ENCODE measurements at regions not wholly inside any gene's neighbourhood (a gene's known extent, or its start where the extent isn't known, plus 50 kb on each side); places are given as distances from the start of the nearest gene placed in this dataset.

DNA sequence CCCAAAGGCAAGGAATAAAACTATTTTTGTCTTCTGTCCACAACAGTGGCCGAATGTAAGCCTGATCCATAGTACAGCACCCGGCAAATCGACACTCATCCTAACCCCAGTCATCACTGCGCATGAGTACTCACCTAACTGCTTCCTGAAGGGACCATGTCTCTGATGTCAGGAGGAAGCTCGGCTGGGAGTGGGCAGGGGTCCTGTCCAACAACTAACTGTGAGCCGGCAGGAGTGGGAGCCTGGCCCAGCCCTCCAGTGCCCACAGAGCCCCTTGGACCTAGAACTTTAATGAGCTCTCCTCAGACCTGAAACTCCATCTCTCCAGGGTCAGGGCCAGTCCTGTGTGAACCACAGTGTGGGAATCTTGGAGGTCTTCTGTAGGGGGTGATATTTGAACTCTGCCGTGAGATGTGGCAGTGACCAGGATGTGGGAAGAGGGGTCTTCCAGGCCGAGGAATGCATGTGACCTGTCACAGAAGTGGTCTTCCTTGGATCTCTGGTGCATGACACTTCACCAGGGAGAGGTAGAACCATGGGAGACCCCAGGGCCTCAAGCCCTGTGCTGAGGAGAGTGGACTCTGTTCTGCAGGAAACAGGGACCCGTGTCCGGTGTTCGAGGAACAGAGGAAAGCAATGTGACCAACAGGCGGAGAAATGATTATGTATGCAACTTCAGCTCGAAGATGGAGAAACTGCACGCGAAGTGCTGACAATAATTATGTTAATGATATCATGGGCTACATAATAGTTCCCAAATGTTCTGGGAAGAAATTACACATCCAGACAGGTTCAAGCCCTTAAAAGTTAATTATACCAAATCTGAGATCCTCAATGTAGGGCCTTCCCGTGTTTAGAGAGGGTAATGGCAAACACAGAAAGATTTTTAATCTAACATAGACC, 240.1 kb upstream of the HDAC4 start:
- no peak for DNase-seq

DNA sequence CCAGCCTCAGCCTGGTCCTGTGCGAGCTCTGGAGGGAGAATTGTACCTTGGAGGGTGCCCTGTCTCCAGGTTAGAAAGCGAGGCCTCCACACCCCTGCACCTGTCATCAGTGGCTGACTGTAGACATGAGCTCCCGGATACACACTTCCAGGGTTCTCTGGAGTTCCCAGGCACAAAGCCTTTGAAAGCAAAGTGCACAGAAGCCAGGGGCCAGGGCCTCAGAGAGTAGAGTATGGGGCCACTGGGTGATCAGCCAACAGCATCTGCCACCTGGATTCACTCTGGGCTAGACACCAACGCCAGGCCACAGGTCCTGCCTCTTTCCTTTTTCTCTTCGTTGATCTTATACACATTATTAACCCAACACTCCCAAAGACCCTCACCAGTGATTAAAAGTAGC, 239.4 kb upstream of the HDAC4 start:
- no peak for DNase-seq

DNA sequence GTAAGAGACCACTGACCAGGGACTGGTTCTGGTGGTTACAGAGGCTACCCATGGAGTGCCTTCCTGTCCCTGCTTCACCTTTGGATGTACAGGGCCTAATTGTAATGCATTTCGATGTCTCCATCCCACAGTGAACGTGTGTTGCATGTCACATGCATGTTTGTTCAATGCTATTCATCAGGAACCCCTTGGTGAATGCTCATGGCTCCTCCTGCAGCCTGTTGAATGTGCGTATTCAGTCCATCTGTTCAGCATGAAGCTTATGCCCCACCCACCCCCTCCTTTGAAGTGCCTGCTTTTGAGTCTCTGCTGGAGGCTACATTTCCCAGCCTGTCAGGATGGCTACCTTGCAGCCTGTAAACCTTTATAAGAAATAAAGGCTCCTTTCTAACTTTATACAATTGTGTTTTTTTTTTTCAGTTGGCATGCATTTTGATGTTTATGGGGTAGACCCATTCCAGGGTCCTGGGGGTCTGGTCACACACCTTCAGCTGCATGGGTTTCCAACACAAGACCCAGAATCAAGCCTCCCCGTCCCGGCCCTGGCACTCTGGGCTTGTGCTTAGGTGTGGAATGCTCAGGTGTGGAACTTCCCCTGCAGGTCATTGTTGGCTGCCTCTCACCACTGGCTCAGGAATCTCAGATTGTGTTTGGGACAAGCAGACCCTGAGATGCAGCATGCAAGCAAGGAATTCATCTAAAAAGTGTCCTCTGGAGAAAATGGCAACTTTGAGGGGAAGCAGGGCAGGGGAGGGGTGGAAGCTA, 238.8 kb upstream of the HDAC4 start:
- no peak for DNase-seq

DNA sequence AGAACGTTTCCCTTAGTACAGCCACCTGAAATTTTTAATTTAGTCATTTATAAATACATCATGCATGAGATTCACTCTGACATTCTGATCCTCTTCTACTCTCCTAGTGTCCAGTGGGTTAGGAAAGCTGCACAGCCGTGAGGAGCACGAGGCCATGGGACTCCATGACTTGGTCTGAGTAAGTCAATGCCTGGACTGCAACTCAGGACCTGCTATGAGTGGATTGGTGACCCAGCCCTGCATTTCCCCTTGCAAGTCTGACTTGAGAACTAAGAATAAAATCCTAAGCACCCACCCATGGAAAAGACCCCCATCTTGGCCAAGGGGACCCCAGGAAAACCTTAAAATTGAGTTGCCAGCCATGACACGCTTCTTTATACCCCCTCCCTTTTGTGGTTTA, 237.6 kb upstream of the HDAC4 start:
- no peak for DNase-seq

DNA sequence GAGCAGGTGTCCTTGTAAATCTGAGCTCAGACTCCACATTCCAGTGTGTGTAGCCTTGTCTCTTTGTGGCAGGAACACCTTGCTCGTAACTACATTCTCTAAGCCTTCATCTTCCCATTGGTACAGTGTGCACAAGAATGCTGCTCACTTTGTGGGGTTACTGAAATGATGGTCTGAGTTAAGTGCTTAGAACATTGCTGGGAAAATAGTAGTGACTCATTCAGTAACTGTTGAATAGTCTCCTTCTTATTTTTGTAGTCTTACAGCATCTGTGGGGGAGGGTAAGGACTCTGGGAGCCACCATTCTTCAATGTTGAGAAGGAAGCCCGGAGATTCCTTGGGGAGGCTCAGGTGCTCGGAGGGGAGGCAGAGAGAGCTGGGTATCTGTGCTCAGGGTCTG, 236.0 kb upstream of the HDAC4 start:
- DNase-seq = no peak

DNA sequence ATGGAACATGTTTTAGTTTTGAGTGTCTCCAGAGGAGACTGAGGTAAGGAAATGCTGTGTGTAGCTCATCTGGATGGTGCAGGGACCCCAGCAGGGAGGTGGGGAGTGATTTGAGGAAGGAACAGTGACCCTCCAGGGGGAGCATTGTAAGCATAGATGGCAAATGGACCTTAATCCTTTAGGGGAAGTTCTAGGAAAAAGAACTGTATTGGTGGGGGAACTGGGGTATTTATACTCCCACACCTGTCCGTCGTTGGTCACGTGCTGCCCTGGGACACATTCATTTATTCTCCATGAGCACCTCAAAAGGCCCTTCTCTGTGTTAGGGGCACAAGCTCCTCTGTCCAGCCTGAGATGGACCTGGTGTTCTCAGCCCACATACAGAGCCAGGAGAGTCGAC, 233.9 kb upstream of the HDAC4 start:
- no peak for DNase-seq

DNA sequence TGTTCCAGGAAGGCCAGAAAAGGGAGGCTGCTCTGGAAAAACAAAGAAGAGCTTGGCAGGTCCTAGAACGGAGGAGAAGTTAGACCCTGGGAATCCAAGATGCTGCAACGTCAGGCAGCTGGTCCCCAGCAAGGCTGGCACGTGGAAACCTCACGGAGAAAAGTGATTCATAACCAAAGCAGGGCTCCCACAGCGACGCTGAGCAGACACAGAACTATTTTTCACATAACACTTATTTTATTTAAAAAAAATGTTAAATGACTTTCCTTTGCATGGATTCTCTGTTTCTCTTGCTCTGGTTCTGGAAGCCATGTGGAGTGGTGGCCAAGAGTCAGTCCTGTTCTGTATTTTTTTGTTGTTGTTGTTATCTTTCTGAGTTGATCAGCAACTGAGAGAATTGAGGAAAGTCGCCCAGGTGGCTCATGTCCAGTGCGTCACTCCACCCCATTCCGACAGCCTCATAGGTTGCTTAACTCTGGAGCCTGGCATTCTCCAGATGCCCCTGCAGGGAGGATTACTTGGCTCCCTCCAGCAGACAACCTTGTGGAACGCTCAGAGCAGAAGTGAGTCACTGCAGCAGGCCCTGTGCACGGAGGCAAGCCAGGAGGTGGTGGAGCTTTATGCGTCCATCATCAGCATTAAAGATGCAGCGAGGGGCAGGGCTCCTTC, 229.9 kb upstream of the HDAC4 start:
- no peak for DNase-seq

DNA sequence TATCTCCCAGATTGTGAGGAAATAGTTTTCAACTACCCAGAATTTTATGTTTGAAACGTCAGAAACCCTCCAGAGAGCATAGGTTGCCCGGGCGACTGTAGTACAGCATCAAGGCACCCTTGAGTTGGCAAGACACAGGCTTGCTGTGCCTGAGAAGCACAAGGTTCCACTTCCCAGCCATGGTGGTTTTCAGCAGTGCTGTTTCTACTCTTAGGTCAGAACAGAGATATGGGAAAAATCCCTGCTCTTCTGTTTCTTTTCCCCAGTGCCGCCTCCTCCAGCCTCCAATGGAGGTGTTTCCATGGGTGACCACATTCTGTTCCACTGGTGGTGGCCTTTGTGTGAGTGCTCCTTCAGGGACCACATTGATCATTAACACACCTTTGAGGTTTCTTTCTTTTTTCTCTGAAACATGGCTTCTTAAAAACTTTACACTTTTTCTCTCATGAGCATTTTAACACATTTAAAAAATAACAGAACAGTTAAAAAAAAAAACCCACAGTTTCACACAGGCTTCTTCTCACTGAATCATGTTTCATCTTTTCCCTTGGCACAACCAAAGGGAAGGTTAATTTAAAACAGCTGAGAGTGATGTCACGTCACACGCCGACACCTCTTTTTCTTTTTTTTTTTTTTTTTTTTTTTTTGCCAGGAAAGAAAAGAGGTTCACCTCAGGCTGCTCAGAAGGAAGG, 229.3 kb upstream of the HDAC4 start:
- no peak for DNase-seq

DNA sequence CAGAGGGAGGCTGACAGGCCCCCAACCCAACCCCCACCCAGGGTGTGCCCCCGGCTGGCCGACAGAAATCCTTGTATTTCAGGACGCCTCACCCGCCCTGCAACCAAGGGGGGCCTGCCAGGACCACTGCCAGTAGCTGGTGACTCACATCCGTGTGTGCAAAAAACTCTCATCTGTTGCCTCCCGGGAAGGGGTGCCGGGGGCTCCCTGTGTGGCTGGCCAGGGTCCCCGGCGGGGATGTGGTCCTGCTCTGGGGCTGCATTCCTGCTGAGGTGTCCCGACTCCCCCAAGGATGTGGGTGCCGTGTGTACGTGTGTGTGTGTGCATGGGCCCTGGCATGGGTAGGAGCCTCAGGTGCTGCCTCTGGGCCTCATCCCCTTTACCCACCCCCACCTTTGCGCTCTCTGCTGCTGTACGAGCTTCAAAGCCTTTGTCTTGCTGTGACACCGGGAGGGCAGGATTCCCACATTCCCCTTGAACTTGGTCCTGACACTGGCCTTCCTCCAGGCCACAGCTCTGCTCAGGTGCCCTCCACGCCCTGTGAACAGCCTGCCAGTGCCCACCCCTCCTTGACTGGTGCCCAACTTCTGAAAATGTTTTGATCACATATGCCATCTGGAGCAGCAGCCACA, 226.3 kb upstream of the HDAC4 start:
- no peak for DNase-seq

DNA sequence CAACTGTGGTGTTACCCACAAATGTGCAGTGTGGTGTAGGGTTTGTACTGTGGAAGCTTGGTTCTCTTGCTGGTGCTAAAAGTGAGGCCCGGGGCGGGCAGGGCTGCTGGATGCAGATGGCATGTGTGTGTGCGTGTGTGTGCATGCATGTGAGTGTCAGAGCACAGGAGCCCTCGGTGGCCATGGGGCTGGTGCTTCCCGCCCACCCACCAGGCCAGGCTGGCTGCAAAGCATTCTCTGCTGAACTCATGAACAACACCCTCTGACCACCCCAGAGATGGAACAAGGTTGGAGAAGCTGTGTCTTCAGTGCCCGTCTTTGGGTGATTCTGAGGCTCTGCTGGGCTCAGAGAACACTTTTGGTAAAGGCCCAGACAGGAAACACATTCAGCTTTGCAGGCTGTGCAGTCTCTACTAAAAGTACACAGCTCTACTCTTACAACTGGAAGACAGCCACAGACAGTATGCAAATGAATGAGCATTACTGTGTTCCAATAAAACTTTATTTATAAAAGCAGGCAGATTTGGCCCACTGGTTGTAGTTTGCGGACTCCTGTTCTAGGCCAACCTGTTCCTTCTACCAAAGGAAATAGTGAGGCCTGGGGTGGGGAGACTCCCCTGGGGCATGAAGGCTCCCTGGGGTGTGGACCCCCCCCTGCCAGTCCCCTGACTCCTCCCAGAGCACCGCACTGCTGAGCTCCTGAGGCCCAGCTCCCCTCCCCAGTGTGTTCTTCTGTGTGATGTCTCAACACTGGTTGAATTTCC, 225.3 kb upstream of the HDAC4 start:
- DNase-seq = no peak

DNA sequence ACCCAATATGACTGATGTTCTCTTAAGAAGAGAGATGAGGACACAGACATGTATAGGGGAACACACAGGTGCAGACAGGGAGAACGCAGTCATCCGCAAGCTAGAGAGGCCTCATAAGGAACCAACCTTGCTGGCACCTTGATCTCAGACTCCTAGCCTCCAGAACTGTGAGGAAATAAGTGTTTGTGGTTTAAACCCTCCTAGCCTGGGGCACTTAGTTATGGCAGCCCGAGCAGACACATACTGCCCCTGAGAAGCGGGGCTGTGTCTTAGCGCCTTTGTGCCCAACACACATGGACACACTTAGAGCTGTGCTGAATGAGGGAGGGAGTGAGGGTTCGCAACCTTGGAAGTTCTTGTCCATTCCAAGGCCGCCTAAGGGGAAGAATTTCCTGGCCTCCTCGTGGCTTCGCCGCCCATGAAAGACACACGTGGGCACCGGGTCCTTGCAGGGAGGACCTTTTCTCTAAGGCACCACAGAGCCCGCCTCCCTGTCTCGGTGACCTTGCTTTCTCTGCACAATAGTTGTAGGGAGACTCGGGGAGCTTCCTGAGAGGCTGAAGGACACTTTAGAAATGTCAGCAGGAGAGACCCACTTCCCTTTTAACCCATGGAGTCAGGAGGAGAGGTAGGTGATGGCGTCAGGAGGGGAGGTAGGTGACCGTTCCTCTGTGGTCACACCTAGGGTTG, 224.5 kb upstream of the HDAC4 start:
- DNase-seq = no peak

DNA sequence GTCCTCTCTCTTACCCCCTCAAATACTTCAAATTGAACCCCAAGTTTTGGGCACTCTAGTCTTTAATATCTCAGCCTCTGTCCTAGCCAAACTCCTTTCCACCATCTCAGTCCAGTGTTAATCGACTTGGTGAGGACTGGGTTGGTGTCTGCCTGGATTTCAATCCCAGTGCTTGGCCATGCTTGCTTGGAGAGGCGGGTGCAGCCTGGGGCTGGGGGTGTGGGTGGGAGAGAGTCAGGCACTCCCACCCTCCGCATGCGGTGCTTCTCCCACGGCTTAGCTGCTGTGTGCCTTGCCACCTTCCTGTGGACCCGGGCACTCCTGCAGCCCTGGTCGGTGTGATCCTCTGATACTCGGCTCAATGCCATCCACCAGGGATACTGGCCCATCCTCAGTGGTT, 220.8 kb upstream of the HDAC4 start:
- DNase-seq = no peak

DNA sequence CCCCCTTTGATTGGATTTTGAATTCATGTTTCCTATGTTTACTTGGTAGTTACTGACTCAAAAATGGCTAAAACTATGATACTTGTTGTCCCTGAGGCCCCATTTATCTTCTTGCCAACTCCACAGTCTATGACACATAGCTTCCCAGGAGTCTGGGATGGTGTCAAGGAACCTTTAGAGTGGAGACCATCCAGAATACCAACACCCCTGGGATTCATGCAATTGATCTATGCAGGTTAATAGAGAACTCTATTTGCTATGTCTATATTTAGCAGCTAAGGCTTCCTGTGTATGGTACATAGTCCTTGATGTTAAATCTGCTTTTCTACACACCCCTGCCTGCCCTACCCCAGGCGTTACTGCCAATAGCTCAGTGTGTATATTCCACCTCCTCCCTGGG, 218.5 kb upstream of the HDAC4 start:
- no peak for DNase-seq

DNA sequence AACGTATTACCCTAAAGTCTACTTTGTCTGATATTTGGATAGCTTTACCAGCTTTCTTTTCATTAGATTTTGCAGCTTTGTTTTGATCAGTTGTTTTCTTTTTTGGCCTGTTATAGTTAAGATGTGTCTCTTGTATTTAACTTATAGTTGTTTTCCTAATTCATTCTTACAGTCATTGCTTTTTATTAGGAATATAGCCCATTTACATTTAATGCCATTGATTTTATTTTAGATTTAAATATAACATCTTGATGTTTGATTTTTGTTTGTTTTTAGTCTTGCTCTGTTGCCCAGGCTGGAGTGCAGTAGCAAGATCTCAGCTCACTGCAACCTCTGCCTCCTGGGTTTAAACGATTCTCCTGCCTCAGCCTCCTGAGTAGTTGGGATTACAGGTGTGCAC, 215.9 kb upstream of the HDAC4 start:
- DNase-seq = no peak

DNA sequence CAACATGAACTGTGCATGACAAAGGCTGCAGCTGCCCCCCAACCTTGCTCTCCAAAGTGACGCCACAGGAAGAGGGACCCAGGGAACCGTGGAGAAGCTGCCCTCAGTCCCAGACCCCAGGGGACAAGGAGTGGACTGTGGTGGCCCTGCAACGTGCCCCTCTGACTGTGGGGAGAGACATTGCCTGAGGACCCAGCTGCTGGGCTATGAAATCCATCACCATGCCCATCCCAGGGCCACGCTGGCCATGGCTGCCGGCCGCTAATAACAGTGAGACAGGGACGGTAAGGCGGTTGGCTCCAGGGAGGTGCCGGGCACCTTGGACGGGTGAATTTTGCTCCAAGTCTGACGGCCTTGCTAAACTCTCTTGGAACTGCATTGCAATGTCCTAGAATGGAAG, 211.3 kb upstream of the HDAC4 start:
- DNase-seq = no peak

DNA sequence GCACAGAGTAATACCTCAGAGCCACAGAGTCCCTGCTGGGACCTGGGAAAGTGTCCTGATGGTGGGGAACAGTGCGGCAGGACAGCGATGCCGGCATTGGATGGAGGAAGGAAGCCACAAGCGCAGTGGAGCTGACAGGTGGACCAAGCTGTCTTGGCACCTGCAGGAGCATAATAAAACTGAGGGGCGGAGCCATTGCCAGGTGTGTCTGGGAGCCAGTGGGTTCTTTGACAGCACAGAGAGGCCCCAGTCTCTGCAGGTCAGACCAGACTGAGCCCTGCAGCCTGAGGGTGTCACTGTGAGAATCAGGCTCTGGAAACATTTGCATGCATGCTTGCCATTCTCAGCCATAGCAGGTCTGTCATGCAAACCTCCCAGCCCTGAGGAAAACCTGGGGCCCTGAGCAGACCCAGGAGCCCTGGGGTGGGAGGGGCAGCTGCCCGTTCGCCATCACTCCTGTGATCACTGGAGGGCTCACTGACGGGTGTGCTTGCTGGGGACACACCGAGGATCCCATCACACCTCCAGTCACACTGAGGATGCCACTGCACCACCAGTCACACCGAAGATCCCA, 210.5 kb upstream of the HDAC4 start:
- no peak for DNase-seq

DNA sequence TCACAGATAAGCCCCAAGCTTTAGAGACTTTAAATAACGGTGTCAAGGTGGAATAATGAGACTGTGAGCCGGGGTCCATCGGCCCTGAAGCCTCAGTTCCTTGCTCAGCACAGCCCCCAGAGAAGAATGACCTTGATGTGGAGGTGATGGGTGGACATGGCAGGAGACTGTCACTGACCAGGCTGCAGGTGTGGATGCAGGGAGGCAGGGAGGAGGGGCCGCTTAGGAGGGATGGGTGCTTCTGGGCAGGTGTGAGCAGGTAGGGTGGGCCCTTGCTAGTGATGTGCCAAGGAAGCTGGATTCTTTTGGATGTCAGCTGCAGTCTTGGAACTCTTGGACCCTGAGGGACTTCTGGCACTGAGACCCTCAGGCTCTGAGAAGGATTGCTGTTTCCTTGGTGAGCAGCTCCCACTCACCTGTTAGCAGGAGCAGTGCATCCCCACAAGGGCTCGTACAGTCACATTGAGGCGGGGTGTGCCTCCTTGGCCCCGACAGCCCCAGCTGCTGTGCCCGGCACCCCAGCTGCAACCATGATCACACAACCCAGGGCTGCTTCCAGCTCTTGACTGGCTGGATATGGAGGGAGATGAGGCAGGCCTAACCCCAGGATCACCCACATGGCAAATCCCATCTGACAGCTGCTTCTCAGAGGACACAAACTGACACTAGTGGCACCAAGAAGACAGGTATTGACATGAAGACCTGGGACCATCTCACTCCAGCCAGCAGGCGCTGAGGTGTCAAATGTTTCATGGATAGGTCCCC, 209.8 kb upstream of the HDAC4 start:
- no peak for DNase-seq

DNA sequence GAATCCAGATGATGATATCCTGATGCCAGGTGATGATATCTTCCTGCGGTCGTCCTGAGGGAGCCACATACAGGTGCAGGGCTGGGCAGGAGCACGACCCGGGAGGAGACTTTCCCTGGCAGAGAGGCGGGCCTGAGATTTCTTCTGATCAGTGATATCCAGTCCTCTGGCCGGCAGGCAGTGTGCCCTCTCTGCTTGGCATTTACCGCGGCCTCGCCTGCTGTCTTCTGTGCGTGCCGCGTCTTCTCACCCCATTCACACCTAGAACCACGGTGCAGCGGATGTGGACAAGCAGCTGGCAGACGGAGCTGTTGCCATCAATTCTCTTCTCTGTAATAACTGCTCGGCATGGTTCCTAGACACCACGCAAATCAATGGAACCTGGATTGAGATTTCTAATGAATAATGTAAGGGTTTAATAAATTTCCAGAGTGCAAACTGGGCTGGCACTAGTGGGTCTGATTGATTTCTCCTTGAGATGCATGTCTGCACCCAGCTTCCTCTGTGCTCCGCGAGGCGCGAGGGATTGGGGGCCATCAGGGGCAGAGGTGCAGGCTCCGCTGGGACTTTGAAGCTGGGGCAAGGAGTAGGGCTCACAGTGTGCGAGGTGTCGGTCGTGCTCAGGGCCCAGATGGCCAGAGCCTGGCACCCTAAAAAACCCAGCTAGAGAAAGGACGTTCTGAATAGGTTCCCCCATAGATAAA, 208.9 kb upstream of the HDAC4 start:
- no peak for DNase-seq

DNA sequence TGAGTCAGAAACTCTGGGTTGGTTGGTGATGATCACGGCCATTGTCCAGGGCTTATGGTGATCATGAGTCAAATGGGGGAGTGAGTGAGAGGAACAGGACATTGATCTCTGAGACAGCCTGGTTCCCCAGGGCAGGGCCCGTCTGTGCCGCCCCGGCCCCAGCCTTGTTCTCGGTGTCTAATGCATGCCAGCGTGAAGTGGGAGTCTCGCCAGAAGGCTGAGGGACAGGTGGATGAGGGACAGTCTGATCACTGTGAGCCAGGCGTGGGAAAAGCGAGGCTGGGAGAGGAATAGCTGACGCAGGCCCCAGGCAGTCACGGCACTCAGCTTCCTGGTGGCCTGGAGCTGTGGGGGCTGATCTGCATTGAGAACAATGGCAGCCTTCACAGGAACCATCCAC, 208.3 kb upstream of the HDAC4 start:
- DNase-seq = no peak

All from hematopoietic multipotent progenitor cell treated with erythropoietin and hydrocortisone succinate and interleukin-3 and kit ligand, for 4 days (in vitro differentiated cells).